PFSK-1 (cell line): ENCODE measurements at regions not wholly inside any gene's neighbourhood (a gene's known extent, or its start where the extent isn't known, plus 50 kb on each side); places are given as distances from the start of the nearest gene placed in this dataset.

ENCODE experiments used
- POLR2AphosphoS5 ChIP-seq: IDR thresholded peaks from 2 replicates; pipeline ENCODE4 v1.6.1; 2012; ENCODE audit warnings: low read depth, mild to moderate bottlenecking, control low read depth, low read length, moderate library complexity
- SIN3A ChIP-seq: IDR thresholded peaks from 2 replicates; pipeline ENCODE4 v1.6.1; 2012; ENCODE audit warnings: mild to moderate bottlenecking, low read length, moderate library complexity, borderline replicate concordance; ENCODE audit not compliant: insufficient read depth
- TAF1 ChIP-seq: IDR thresholded peaks from 2 replicates; pipeline ENCODE4 v1.6.1; 2012; ENCODE audit warnings: low read length, control low read depth, borderline replicate concordance; ENCODE audit not compliant: insufficient read depth
- TF ChIP-seq, protein P1 (sequence below), 2 experiments: IDR thresholded peaks; 2 replicates each; pipeline versions ENCODE4 v1.6.1 to v1.8.0; 2011 to 2012; ENCODE audit warnings: low read depth in 2 of 2, low read length in 2 of 2, control low read depth in 1 of 2, inconsistent platforms in 1 of 2, mild to moderate bottlenecking in 1 of 2, moderate library complexity in 1 of 2; ENCODE audit not compliant: insufficient read depth in 1 of 2

- TF ChIP-seq SIN3A (no peak), POLR2AphosphoS5 (no peak), TAF1 (no peak)
- TF ChIP-seq, protein P1, sequence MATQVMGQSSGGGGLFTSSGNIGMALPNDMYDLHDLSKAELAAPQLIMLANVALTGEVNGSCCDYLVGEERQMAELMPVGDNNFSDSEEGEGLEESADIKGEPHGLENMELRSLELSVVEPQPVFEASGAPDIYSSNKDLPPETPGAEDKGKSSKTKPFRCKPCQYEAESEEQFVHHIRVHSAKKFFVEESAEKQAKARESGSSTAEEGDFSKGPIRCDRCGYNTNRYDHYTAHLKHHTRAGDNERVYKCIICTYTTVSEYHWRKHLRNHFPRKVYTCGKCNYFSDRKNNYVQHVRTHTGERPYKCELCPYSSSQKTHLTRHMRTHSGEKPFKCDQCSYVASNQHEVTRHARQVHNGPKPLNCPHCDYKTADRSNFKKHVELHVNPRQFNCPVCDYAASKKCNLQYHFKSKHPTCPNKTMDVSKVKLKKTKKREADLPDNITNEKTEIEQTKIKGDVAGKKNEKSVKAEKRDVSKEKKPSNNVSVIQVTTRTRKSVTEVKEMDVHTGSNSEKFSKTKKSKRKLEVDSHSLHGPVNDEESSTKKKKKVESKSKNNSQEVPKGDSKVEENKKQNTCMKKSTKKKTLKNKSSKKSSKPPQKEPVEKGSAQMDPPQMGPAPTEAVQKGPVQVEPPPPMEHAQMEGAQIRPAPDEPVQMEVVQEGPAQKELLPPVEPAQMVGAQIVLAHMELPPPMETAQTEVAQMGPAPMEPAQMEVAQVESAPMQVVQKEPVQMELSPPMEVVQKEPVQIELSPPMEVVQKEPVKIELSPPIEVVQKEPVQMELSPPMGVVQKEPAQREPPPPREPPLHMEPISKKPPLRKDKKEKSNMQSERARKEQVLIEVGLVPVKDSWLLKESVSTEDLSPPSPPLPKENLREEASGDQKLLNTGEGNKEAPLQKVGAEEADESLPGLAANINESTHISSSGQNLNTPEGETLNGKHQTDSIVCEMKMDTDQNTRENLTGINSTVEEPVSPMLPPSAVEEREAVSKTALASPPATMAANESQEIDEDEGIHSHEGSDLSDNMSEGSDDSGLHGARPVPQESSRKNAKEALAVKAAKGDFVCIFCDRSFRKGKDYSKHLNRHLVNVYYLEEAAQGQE (IDR thresholded peaks at IDR 0.05; ENCODE audit: insufficient read depth in 1 of 2, low read depth in 2 of 2, low read length in 2 of 2): no peak
Measured at GRCh38 chr21:26753822-26754221, 91.4 kb downstream of the ADAMTS1 start.
